ENCODE measurements at regions not wholly inside any gene's neighbourhood (a gene's known extent, or its start where the extent isn't known, plus 50 kb on each side); places are given as distances from the start of the nearest gene placed in this dataset.
A peak's percentile ranks its signal among the peaks of the same experiment; 100 is the strongest.

DNA sequence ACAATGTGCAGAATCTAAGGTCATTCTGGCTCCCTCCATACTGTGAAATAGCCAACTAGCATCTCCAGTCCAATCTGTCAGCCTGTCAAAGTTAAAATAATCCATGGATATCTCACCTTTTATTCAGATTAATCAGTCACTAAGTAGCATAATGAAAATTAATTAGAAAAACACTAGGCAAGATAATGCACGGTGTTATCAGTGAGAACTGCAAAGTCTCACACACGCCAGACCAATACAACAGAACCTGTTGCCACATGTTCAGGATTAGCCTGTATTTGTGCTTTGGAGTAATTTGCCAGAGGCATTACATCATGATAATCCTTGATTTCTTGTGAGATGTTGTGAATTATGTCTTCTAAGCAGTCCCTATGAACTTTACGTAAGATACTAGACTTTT, 820.4 kb upstream of the ALCAM start:
- no peak for DNase-seq

DNA sequence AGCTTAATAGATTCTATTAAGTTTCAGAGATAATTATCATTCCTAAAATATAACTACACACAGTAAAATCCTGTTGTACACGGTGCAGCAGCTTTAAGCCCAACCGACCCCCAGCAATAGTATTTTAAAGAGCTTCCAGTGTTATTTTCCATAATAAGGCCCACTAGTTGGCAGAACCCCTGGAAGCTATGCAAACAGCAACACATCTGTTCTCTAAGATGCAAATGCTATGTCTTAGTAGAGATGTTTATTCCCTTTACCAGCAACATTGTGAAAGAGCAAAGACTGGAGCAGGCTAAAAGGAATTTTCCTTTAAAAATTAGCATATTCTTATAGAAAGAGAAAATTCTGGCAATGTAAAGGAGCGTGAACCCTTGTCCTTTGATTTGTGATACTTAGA, 819.7 kb upstream of the ALCAM start:
- DNase-seq: no peak

DNA sequence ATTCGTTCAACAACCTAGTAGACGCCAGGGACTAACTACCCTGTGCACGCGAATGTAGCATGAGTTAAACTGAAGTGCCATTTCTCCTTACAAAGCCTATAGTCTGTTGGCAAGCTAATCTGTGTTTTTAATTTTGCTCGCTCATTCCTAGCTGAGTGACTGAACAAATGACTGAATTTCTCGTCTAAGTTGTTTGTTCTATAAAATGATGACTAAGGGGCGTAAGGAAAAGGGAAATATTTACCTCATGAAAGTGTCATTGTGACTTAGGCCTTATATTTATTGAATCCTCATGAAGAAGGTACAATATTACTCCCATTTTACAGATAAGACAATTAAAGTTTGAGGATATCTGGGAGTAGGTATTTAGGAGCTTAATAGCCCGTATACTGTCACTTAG, 818.3 kb upstream of the ALCAM start:
- DNase-seq: no peak

DNA sequence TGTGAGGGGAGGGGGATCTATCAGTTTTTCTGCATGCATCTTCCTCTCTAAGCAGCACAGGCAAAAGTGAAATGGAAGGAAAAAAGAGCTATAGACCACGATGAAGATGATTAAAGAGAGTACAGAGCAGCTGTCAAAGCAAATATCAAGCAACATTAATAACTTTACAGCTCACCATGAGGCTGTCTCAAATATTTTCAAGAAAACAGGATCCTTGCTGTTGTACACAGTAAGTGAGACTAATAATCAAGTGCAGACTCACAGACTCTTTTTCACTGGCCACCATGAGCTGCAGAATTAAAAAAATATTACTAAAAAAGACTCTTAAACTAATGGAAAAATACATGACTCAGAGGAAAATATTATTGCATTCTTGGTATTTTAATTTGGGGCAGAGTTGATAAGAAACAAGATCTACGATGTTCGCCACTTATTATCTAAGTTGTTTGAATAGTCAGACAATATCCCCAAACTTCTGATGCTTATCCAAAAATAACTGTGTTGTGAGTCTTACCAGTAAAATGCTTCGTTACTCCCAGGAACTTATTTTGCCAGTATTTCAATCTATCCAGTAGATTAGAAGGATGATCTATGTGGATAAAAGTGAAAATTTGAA, 817.5 kb upstream of the ALCAM start:
- no peak for DNase-seq

DNA sequence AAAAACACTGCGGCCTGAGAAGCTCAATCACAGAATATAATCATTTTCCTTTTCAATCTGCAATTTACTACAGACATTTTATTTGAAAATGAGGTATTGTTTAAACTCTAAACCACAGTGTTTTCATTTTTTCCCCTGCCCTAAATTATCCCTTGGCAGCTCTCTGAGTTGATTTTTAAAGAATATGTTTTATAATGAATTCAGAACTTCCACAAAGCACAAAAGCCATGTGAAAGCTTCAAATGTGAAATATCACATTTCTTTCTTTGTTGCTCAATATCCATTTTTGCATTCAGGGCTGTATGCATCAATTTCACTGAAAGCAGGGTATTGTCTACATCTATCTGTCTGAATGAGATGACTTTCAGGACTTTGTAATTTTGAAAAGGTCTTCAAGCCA, 813.6 kb upstream of the ALCAM start:
- no peak for DNase-seq

DNA sequence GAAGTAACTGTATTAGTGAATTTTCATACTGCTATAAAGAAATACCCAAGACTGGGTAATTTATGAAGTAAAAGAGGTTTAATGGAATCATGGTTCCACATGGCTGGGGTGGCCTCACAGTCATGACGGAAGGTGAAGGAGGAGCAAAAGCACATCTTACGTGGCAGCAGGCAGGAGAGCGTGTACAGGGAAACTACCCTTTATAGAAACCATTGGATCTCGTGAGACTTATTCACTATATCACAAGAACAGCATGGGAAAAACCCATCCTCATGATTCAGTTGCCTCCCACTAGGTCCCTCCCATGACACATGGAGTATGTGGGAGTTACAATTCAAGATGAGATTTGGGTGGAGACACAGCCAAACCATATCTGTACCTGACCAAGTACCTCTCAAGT, 812.3 kb upstream of the ALCAM start:
- DNase-seq: peak; percentile 20 to 49

DNA sequence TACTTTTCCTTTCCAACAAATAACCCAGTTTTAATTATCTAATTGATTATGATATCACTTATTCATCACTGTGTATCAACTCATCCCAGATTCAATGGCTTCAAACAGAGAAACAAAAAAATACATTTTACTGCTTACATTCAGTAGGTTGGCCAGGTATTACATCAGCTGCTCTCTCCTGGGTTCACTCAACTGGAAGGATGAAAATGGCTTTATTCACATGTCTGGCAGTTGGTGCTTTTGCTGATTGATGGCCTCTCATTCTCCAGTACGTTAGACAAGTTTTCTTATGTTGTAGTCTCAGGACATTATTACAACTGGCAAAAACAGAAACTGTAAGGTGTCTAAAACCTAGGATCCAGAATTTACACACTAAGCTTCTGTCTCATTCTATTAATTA, 811.0 kb upstream of the ALCAM start:
- DNase-seq: no peak

DNA sequence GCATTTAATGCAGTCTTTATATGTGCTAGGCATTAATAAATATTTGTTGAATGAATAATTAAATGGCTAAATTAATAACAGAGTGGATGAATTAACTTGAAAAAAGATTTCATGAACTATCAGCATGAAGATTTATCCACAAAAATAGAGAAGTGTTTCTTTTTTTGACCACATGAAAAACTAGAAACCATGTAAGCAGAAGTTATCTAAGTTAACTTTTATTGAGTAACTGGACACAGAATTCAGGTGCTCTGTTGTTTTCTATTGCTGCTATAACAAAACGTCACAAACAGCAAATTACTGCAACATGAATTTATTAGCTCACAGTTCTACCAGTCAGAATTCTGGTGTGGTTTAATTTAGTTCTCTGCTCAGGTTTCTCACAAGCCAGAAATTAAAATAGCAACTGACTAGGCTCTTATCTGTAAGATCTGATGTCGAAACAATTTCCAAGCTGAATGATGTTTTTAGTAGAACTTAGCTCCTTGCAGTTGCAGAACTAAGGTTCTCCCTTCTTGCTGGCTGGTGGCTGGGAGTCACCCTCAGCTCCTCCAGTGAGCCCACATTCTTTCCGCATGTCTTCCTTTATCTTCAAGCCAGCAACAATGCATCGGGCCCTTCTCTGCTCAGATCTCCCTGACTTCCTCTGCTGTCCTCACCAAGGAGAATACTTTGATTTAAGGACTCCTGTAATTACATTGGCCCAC, 810.2 kb upstream of the ALCAM start:
- peak in 1 of 2 donors; percentile 7 for DNase-seq

DNA sequence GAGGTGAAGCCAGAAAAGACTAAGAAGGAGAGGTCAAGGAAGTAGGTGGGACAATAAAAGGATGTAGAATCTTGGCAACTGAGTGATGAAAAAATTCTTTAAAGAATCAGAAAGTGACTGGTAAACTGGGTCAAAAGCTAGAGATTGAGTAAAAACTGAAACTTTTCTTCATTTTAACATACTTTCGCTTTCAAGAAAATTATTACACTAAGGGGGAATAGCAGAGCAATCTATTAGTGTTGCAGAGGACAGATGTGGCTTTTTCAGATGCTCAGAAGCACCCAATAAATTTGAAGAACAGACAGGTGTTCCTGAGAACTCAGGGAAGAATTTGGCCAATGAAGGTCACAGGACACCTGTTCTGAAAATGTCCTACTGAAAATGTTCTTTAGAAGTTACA, 805.4 kb upstream of the ALCAM start:
- no peak for DNase-seq

DNA sequence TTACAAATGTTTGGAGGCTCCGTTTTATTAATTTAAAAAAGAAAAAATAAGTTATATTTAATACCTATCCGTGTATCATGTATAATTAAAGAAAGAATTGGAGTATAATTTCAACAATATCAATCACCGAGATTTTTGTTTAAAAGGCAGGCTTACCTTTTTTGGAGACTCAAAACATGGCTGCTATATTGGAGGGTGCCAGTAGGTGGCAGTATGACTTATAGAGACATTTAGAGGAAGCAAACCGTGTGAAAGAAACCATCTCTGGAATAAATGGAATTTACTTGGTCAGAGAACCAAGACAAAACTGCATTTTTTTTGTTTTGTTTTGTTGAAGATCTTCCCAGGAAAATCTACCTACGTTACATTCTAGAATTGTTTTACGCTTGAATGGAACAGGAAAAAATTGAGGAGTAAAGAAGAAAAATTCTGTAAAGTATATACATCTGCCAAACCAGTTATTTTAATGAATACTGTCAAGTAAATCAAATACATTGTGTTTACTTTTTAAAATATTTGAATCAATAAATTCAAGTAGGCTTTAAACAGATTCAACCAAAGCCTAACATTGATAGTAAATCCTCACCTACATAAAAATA, 802.6 kb upstream of the ALCAM start:
- peak; percentile 47 to 92 for DNase-seq

DNA sequence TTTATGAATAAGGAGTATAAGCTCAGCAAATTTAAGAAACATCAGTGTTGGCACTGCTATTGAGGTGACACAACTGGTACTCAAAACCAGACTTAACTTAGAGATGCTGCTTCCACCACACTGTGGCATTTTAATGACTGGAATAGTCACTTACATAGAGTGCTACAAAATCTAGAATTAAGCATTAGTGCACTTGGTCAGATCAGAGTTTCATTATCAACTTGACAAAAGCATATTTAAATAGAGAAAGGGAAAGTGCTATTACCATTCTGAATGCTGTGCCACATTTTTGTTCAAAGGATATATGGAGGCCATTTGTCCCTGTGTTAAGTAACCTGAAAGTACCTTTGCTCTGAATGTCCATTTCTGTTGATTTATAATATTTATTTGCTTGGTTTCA, 800.7 kb upstream of the ALCAM start:
- DNase-seq: no peak

DNA sequence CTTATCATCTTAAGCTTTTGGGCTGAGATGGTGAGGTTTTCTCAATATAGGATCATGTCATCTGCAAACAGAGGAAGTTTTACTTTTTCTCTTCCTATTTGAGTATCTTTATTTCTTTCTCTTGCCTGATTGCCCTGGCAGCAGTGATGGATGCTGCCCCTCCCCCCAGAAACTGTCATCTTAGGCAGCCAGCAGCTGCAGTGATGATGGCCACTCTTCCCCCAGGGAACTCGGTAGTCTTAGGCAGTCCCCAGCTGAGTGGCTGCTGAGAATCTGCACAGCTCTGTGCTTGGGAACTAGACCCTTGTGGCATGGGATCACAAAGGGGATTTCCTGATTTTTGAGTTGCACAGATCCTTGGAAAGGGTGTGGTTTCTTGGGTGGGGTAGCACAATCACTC, 791.1 kb upstream of the ALCAM start:
- DNase-seq: no peak

DNA sequence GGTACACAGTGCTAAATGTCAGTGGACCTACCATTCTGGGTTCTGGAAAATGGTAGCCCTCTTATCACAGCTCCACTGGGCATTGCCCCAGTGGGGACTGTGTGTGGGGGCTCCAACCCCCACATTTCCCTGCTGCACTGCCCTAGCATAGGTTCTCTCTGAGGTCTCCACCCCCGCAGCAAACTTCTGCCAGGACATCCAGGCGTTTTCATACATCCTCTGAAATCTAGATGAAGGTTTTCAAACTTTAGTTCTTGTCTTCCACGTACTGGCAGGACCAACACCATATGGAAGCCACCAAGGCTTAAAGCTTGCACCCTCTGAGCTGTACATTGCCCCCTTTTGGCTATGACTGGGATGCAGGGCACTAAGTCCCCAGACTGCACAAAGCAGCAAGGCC, 788.2 kb upstream of the ALCAM start:
- DNase-seq: no peak

DNA sequence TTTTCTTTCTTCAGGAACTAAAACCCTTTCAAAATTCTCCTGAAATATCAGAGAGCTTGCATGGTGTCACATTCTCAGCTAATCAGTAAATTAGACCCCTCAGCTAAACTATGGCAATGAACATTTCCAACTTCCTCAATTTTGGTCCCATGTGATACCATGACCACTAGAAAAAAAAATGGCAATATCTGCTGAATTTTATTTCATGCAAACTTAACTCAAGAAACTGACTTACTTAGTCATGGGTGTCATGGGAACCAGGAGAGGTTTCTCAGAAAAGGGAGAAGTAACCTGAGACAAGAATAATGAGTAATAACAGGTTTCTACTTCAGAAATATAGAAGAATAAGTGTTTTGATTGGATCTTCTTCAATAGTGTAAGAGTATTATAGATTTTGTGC, 784.6 kb upstream of the ALCAM start:
- no peak for DNase-seq

DNA sequence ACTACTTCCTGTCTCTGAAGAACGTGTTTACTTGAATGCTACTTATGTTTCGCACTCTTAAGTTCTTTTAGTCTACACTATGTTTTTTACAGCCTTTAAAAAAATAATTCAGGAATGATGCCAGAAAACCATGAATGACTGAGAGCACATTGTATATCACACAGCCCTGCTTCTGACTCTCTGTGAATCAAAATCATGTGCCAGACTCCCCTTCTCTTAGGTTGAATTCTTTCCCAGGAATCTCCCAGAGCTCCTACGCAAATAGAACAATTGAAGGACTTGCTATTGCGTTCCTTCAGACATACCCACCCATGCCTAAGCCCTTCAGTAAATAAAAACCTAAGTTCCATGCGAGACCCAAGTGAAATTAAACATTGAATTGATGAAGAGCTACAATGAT, 782.0 kb upstream of the ALCAM start:
- DNase-seq: no peak

DNA sequence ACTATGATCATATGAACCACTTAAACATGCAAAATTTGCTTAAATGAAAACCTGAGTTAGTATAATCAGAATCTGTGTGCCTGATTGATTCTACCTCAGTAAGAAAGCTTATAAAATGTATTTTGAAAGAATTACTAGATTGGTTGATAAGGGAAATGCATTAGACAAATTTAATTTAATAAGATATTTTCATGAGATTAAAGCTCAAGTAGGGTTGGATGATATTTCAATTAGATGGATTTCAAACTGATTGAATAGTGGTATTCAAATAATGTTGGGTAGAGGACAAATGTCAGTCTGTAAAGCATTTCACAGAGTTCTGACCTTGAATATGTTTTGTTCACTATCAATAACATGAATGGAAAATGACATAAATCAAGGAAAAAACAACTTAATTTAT, 780.4 kb upstream of the ALCAM start:
- DNase-seq: no peak

DNA sequence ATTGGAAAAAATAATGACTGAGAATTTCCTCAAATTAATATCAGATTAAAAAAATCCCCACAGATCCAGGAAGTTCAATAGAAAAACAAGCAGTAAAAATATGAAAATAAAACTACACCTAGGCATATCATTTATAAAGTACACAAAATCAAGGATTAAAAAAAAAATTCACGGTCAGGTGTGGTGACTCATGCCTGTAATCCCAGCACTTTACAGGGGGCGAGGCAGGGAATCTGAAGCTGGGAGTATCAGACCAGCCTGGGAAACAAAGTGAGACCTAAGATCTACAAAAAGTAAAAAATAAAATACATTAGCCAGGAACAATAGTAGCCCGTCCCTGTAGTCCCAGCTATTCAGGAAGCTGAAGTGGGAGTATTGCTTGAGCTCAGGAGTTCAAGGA, 778.3 kb upstream of the ALCAM start:
- DNase-seq: no peak

DNA sequence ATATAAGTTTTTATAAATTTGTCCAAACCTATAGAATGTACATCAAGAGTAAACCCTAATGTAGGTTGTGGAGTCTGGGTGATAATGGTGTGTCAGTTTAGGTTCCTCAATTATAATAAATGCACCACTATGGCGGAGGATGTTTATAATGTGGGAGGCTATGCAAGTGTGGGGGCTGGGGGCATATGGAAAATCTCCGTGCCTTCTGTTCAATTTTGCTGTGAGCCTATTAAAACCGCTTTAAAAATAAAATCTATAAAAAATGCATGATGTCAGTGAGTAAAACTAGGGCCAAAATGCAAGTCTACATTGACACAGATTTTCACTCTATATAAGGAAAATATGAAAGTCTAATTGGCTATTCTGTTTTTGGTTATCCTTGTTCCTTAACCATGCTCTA, 774.9 kb upstream of the ALCAM start:
- DNase-seq: no peak

DNA sequence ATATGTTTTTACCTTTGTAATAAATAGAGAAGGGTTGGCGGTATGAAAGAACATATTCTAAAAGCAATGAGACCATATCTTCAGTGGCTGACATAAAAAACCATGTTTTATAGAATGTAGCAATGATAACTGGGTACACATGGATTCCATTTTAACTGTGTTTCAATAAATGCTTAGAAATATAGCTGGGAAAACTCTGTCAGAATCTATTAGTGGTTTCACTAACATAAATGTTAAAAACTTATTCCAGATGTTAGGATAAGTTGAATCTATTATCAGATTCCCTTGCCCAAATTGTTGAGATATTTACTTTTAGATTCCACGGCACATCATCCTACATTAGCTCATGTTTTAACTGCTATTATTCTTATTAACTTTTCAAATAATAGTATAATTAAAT, 772.2 kb upstream of the ALCAM start:
- DNase-seq: no peak

DNA sequence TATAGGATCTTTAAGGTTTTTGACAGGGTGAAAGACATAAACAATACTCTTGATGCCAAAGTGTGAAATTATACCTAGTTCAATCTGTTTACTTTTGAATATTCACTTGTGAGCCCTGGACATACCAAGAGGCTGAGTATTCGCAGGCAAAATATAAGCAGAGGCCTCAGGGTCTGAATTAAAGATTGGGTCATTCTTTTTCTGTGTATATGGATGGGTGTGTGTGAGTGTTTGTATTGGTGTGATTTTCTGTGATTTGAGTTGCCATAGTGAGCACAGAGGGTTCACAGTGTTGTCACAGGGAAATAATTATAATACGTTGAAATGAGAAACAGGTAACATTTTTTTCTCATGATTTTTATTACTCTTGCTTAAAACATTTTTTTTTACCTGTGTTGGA, 770.7 kb upstream of the ALCAM start:
- no peak for DNase-seq

DNA sequence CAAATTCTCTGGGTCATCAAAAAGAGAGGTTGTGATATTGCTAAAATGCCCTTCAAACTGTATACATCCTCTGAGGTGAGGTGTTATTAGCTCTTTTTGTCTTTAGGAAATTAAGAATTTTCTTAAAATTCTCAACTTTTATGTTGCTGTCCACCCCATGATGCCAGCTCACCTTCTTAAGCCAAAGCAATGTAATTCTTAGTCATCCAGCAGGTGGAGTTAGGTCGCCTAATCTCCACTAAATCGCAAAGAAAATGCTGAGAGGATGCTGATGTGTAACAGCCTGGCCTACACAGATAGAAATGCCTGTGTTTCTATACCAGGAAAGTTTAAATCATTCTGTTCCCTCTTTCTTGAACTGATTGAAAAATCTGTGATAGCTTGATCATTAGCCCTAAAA, 770.2 kb upstream of the ALCAM start:
- peak; percentile 8 to 36 for DNase-seq

DNA sequence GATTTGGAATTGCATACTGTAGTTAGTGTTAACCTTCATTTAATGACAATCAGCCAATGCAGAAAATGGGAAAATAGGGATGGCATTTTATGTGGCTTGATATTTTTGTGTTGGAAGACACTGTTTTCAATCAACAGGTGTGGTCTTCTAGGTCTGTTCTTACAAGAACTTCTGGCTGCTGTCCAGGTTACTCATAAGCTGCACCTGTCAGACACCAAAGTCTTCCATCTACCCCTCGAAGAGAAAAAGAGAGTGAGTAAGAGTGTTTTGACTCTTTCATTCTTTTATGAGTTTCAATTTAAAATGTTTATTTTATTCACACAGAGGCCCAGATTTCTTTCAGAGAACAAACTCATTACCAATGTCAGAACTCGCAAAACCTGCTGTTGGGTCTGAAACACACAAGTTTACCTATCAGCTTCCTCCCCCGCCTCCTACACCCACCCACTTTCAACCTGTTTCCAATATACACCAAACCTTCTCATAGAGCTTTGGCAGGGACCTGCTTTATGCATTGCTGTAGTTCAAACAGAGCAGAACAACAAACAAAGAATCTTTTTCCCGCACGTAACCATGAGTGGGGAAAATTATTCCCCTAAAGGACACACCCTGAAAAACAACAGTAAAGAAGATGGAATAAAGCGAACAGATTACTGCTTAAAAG, 767.7 kb upstream of the ALCAM start:
- DNase-seq: no peak

DNA sequence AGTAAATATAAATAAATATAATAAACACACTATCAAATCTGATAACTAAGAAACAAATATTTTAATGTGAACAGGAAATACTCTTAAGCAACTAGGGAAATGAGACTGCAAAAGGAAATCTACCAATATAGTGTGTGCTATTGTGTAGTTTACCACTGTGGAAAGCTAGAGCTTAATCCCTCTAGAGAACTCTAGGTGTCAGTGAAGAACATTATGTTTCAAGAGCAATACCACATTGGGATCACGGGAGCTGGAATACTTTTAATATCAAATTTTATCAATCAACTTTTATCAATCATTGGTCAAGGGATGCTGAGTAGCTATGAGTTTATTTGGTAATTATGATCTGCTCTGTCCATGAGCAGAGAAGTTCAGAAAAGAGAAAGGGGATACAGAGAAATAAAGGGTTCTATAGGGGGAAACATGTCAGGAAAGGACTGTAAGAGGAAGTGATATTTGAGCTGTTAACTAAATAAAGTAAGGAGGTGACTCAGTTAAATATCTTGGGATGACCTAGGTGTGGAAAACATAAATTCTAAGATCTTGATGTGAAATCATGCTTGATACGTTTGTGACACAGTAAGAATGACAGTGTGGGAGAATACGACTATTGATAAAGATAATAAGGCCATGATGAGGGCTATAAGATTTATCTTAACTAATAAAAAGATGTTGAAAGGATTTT, 762.2 kb upstream of the ALCAM start:
- DNase-seq: peak in 1 of 2 donors; percentile 9

DNA sequence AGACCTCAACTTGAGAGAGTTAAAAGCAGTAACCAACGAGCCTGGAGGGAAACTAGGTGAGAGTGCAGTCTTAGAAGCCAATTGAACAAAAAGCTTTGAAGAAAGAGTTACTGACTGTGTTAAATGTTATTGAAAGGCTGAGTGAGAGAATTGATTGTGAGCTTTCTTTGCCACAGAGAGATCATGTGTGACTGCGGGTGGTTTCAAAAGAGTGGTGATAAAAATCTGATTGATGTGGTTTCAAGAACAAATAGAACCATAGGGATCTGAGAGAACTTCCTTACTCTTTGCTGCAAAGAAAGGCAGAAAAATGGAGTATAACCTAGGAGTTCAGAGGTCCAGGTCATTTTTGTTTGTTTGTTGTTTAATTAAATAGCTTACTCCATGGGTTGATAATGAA, 759.9 kb upstream of the ALCAM start:
- no peak for DNase-seq
